ENCODE measurements at regions not wholly inside any gene's neighbourhood (a gene's known extent, or its start where the extent isn't known, plus 50 kb on each side); places are given as distances from the start of the nearest gene placed in this dataset.
"Not testable (repeated sequence)": the region's sequence is repeated elsewhere in the genome, so short reads cannot be mapped to it uniquely, and the experiment has no call there.

DNA sequence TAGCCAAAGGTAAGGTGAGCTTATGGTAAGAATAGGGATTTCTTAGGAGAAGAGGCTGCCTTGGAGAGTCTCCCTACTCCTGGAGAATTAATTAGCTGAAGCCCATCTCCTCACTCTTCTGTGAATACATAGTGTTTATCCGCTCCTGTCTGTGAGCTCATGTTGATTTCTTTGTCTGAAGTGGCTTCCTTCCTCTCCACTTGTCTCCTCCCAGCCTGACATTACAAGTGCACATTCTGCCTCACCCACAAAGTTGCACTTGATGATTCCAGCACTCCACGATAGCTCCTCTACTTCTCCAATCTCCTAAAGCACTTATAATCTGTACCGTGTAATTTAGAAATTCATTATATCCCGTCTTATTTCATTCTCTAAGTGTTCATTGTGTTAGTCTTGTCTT lies 287.2 kb downstream of the QKI start:
- TF ChIP-seq, protein P1, sequence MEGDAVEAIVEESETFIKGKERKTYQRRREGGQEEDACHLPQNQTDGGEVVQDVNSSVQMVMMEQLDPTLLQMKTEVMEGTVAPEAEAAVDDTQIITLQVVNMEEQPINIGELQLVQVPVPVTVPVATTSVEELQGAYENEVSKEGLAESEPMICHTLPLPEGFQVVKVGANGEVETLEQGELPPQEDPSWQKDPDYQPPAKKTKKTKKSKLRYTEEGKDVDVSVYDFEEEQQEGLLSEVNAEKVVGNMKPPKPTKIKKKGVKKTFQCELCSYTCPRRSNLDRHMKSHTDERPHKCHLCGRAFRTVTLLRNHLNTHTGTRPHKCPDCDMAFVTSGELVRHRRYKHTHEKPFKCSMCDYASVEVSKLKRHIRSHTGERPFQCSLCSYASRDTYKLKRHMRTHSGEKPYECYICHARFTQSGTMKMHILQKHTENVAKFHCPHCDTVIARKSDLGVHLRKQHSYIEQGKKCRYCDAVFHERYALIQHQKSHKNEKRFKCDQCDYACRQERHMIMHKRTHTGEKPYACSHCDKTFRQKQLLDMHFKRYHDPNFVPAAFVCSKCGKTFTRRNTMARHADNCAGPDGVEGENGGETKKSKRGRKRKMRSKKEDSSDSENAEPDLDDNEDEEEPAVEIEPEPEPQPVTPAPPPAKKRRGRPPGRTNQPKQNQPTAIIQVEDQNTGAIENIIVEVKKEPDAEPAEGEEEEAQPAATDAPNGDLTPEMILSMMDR (IDR thresholded peaks at IDR 0.05; ENCODE audit: unreplicated experiment) = no peak
- CTCF ChIA-PET = no interaction called here
- H3K4me1 Mint-ChIP-seq (ENCODE audit: low read depth, unreplicated experiment) = no peaks in the 10 kb centered on the region
- no peaks in the 10 kb centered on the region for H3K36me3 Mint-ChIP-seq (ENCODE audit: insufficient read depth, unreplicated experiment)
- no peak overlapping the region for H3K27ac Mint-ChIP-seq (ENCODE audit: unreplicated experiment)
- intact Hi-C loops (cut with micrococcal nuclease; ENCODE audit: unreplicated experiment) = no loop called here
- H3K9me3 Mint-ChIP-seq (ENCODE audit: low read depth, unreplicated experiment) = peaks cover 2% of the 10 kb centered on the region
- no peak overlapping the region for H3K4me3 Mint-ChIP-seq (ENCODE audit: low read depth, unreplicated experiment)
- DNase-seq = no peak
- peaks cover 32% of the 10 kb centered on the region for H3K27me3 Mint-ChIP-seq (ENCODE audit: unreplicated experiment)
- BruUV-seq (replicated peaks) = no TSS peak

DNA sequence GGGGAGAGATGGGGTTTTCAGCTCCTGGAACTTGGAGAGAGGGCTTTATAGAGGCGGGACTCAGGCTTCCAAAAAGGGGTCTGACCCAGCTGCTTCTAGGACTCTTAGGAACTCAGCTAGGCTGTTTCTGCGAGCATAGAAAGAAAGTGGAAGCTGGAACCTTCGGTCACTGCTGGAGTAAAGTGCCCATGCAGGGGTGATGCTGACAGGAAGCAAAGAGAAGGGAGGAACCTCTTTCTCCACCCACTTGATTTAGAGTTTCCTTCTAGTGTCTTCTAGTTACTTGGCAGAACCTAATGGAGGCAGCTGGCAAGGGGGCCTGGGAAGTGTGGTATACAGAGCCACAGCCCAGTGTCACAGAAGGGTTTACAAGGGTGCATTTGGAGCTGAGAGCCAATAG lies 283.6 kb downstream of the QKI start:
- H3K36me3 Mint-ChIP-seq (ENCODE audit: insufficient read depth, unreplicated experiment) = no peaks in the 10 kb centered on the region
- no TSS peak for BruUV-seq (replicated peaks)
- no peaks in the 10 kb centered on the region for H3K4me1 Mint-ChIP-seq (ENCODE audit: low read depth, unreplicated experiment)
- peaks cover 2% of the 10 kb centered on the region for H3K9me3 Mint-ChIP-seq (ENCODE audit: low read depth, unreplicated experiment)
- H3K27ac Mint-ChIP-seq (ENCODE audit: unreplicated experiment) = no peak overlapping the region
- H3K4me3 Mint-ChIP-seq (ENCODE audit: low read depth, unreplicated experiment) = no peak overlapping the region
- no peak for DNase-seq
- intact Hi-C loops (cut with micrococcal nuclease; ENCODE audit: unreplicated experiment) = no loop called here
- TF ChIP-seq, protein P1 (IDR thresholded peaks at IDR 0.05; ENCODE audit: unreplicated experiment) = no peak
- CTCF ChIA-PET = no interaction called here
- H3K27me3 Mint-ChIP-seq (ENCODE audit: unreplicated experiment) = peaks cover 36% of the 10 kb centered on the region

DNA sequence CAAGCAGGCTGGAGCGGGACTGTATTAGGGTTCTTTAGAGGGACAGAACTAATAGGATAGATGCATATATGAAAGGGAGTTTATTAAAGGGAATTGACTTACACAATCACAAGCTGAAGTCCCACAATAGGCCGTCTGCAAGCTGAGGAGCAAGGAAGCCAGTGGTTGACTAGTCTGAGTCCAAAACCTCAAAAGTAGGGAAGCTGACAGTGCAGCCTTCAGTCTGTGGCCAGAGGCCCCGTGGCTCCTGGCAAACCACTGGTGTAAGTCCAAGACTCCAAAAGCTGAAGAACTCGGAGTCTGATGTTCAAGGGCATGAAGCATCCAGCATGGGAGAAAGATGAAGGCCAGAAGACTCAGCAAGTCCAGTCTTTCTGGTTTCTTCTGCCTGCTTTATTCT lies 281.8 kb downstream of the QKI start:
- H3K4me1 Mint-ChIP-seq (ENCODE audit: low read depth, unreplicated experiment); DNase-seq; H3K9me3 Mint-ChIP-seq (ENCODE audit: low read depth, unreplicated experiment); H3K4me3 Mint-ChIP-seq (ENCODE audit: low read depth, unreplicated experiment); H3K36me3 Mint-ChIP-seq (ENCODE audit: insufficient read depth, unreplicated experiment); intact Hi-C loops (cut with micrococcal nuclease; ENCODE audit: unreplicated experiment); BruUV-seq (replicated peaks); H3K27ac Mint-ChIP-seq (ENCODE audit: unreplicated experiment): not testable (repeated sequence)
- H3K27me3 Mint-ChIP-seq (ENCODE audit: unreplicated experiment) = peaks cover 36% of the 10 kb centered on the region
- CTCF ChIA-PET = interaction anchor here (0.8 kb wide), 1 partner anchor 795 kb away, joined by 4 read pairs; no protein-coding TSS in a partner anchor

DNA sequence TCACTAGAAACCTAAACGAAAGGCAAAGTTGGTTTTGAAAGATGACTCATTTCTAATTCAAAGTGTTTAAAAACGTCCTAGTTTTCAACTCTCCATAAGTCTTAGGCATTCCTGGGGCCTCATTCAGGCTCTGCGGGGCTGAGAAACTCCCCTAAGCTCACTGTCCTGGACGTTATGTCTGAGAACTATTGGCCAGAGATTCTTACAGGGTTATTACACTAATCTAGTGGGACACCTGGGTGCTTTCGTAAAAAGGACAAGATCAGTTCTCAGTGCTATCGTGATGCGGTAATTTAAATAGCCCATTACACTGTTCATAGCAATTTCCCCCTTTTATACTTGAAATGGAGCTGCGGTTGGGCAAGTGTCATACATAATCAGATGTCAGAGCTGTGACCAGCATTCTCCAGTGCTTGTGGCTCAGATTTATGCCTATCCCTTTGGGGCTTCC lies 280.9 kb downstream of the QKI start:
- H3K9me3 Mint-ChIP-seq (ENCODE audit: low read depth, unreplicated experiment) = peaks cover 2% of the 10 kb centered on the region
- H3K4me3 Mint-ChIP-seq (ENCODE audit: low read depth, unreplicated experiment) = no peak overlapping the region
- H3K27me3 Mint-ChIP-seq (ENCODE audit: unreplicated experiment) = peaks cover 36% of the 10 kb centered on the region
- TF ChIP-seq, protein P1 (IDR thresholded peaks at IDR 0.05; ENCODE audit: unreplicated experiment) = no peak
- no peak overlapping the region for H3K27ac Mint-ChIP-seq (ENCODE audit: unreplicated experiment)
- CTCF ChIA-PET = no interaction called here
- intact Hi-C loops (cut with micrococcal nuclease; ENCODE audit: unreplicated experiment) = no loop called here
- no TSS peak for BruUV-seq (replicated peaks)
- no peaks in the 10 kb centered on the region for H3K4me1 Mint-ChIP-seq (ENCODE audit: low read depth, unreplicated experiment)
- DNase-seq = no peak
- no peaks in the 10 kb centered on the region for H3K36me3 Mint-ChIP-seq (ENCODE audit: insufficient read depth, unreplicated experiment)

DNA sequence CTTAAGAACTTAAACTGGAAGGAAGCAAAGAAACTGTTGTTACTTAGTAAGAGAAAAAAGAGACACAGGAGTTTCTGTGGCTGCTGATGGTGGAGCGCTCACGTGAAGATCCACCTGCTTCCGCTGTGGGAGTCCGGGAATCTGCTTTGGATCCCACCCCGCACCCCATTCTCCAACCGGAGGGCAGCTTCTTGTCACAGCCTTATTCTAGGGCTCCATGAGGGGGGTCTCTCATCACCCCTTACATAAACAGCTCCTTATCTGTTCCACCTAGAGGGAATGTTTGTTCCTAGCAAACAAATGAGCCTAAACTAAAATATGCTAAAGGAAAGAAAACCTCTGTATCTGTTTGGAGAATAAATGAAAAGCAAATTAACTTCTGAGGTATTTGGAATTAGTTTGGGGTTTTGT lies 280.5 kb downstream of the QKI start:
- no peak overlapping the region for H3K27ac Mint-ChIP-seq (ENCODE audit: unreplicated experiment)
- no TSS peak for BruUV-seq (replicated peaks)
- CTCF ChIA-PET = no interaction called here
- no peak overlapping the region for H3K4me3 Mint-ChIP-seq (ENCODE audit: low read depth, unreplicated experiment)
- H3K27me3 Mint-ChIP-seq (ENCODE audit: unreplicated experiment) = peaks cover 32% of the 10 kb centered on the region
- H3K4me1 Mint-ChIP-seq (ENCODE audit: low read depth, unreplicated experiment) = no peaks in the 10 kb centered on the region
- peaks cover 2% of the 10 kb centered on the region for H3K9me3 Mint-ChIP-seq (ENCODE audit: low read depth, unreplicated experiment)
- no peaks in the 10 kb centered on the region for H3K36me3 Mint-ChIP-seq (ENCODE audit: insufficient read depth, unreplicated experiment)
- intact Hi-C loops (cut with micrococcal nuclease; ENCODE audit: unreplicated experiment) = no loop called here
- TF ChIP-seq, protein P1 (IDR thresholded peaks at IDR 0.05; ENCODE audit: unreplicated experiment) = no peak
- no peak for DNase-seq
